ENCODE measurements at regions not wholly inside any gene's neighbourhood (a gene's known extent, or its start where the extent isn't known, plus 50 kb on each side); places are given as distances from the start of the nearest gene placed in this dataset.
"Not testable (repeated sequence)": the region's sequence is repeated elsewhere in the genome, so short reads cannot be mapped to it uniquely, and the experiment has no call there.

- no peak overlapping the region for H3K27ac ChIP-seq
- CTCF ChIA-PET = interaction anchor here (0.6 to 1.6 kb wide), 7 partner anchors 9 to 394 kb away, joined by 3 to 11 read pairs (median 3); no protein-coding TSS in a partner anchor
- peak; percentile 34 for TF ChIP-seq CTCF (conservative IDR thresholded peaks at IDR 0.05; ENCODE audit: low read depth)
- no peak for DNase-seq (ENCODE audit: low spot score)
- POLR2A ChIA-PET (ENCODE audit: low non-redundant PET) = no interaction called here
Measured at GRCh38 chr11:69912911-69913451, 93.8 kb upstream of the FGF3 start.

DNA sequence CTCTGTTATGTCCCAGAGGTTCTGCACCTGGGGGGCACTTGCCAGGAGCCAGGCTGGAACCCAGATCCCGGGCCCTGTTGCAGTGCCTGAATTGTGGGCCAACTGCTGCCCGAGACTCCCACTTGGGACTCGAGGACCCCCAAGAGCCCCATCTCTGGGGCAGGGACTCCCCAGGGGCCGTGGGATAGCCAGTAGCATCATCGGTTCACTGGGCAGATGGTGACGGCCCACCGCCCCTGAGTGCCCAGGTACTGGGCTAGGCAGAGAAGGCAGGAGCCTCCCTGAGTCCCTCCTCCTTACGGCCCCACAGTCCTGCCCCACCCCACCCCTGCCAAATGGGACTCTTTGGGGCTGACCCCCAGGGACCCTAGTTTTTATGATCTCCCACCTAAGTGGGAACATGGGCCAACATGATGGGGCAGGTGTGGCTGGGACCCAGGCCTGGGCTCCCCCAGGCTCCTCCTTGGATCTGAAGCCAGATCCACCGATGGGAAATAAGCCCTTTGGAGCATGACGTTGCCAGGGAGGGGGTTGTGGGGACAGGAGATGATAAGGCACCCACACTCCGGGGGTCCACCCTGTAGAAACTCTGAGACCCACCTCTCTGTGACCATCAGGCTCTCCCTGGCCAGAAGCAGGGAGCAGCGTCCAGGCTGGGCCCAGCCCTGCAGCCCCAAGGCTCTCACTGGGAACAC is 94.5 kb upstream of the FGF3 start:
- no peak for DNase-seq (ENCODE audit: low spot score)
- H3K27ac ChIP-seq = no peak overlapping the region
- TF ChIP-seq CTCF (conservative IDR thresholded peaks at IDR 0.05; ENCODE audit: low read depth) = no peak
- POLR2A ChIA-PET (ENCODE audit: low non-redundant PET) = no interaction called here
- CTCF ChIA-PET = interaction anchor here (0.6 to 2.9 kb wide), 5 partner anchors 10 to 282 kb away, joined by 3 to 19 read pairs (median 3); no protein-coding TSS in a partner anchor

GRCh38 chr11:69914286-69915150 is 95.3 kb upstream of the FGF3 start:
- DNase-seq (ENCODE audit: low spot score) = peak; percentile 46
- POLR2A ChIA-PET (ENCODE audit: low non-redundant PET) = no interaction called here
- TF ChIP-seq CTCF (conservative IDR thresholded peaks at IDR 0.05; ENCODE audit: low read depth) = no peak
- peak overlapping the region; percentile 65; the same call in 1 of the 2 replicates for H3K27ac ChIP-seq
- CTCF ChIA-PET = interaction anchor here (0.6 to 2.9 kb wide), 10 partner anchors 7 to 1921 kb away, joined by 3 to 19 read pairs (median 4); no protein-coding TSS in a partner anchor

- POLR2A ChIA-PET (ENCODE audit: low non-redundant PET) = no interaction called here
- CTCF ChIA-PET = interaction anchor here (0.6 to 2.9 kb wide), 11 partner anchors 8 to 1920 kb away, joined by 3 to 19 read pairs (median 3); partner anchors contain the start of genes IGHMBP2 and MRPL21
- H3K27ac ChIP-seq = peak overlapping the region; percentile 65
- no peak for TF ChIP-seq CTCF (conservative IDR thresholded peaks at IDR 0.05; ENCODE audit: low read depth)
- peak; percentile 50 for DNase-seq (ENCODE audit: low spot score)
Measured at GRCh38 chr11:69915151-69915500, 95.9 kb upstream of the FGF3 start.

DNA sequence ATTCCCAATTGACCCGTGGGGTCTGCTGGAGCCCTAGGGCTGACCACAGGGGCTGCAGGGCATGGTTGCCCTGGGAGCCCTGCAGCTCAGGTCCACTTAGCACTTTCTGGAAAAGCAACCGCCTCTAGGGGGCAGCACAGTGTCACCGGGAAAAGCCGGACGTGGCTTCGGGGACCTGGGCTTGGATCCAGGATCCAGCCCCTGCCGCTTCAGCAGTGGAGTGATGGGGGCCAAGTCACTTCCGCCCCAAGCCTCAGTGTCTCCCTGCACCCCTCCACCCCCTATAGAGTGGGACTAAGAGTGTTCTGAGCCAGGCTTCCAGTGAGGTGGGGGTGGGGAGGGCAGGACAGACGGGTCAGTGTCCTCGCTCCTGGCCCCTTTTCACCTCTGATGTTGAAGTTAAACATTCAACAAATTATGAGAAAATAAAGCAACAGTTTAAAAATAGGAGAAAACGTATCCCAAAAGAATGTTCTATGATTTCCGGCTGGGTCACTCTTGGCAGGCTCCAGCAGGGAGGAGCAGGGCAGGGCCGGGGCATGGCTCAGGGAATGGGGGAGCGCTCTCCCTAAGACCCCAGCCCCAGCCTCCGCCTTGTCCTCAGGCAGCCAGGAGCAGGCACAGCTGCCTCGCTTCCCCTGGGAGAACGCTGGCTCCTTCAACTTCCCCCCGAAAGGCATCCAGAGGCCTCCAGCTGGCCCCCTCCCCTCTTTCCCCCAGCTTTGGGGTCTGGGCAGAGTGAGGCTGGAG is 96.5 kb upstream of the FGF3 start:
- peak; percentile 31 for DNase-seq (ENCODE audit: low spot score)
- peak overlapping the region; percentile 65 for H3K27ac ChIP-seq
- peak; percentile 84 for TF ChIP-seq CTCF (conservative IDR thresholded peaks at IDR 0.05; ENCODE audit: low read depth)
- CTCF ChIA-PET = interaction anchor here (0.6 to 2.9 kb wide), 13 partner anchors 8 to 1920 kb away, joined by 3 to 19 read pairs (median 3); partner anchors contain the start of genes IGHMBP2 and MRPL21
- POLR2A ChIA-PET (ENCODE audit: low non-redundant PET) = no interaction called here

DNA sequence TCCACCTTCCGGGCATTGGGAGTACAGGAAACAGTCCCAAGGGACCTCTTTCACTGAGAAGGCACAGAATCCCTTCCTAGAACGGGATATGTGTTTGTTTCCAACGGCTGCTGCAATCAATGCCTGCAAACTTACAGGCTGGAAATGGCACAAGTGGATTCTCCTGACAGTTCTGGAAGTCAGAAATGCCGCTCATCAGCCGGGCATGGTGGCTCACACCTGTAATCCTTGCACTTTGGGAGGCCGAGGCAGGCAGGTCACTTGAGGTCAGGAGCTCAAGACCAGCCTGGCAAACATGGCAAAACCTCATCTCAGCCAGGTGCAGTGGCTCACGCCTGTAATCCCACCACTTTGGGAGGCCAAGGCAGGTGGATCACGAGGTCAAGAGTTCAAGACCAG is 97.0 kb upstream of the FGF3 start:
- CTCF ChIA-PET = interaction anchor here (0.9 to 2.9 kb wide), 4 partner anchors 268 to 285 kb away, joined by 3 to 19 read pairs (median 7); no protein-coding TSS in a partner anchor
- DNase-seq (ENCODE audit: low spot score); POLR2A ChIA-PET (ENCODE audit: low non-redundant PET): not testable (repeated sequence)
- H3K27ac ChIP-seq = peak overlapping the region; percentile 65
